Gastroesophageal sphincter (tissue), 4 donors: ENCODE measurements at regions not wholly inside any gene's neighbourhood (a gene's known extent, or its start where the extent isn't known, plus 50 kb on each side); places are given as distances from the start of the nearest gene placed in this dataset.
"Not testable (repeated sequence)": the region's sequence is repeated elsewhere in the genome, so short reads cannot be mapped to it uniquely, and the experiment has no call there.

Experiments used
- ATAC-seq: fragments of 150-250 bp; one replicate; pipeline ENCODE4 v1.9.1; 2016; ENCODE audit warnings: mild to moderate bottlenecking, moderate library complexity
- H3K27ac ChIP-seq, 4 donors: fragments of 200-600 bp; sonication (generic) in 3 of 4; 1 replicate in 3 of 4; 2 replicates in 1 of 4; pipeline ENCODE4 v1.5.1; 2016 to 2019
- H3K27me3 ChIP-seq: fragments of 200-600 bp; sonication (generic); one replicate; pipeline ENCODE4 v1.5.1; 2019
- H3K36me3 ChIP-seq, 2 donors: fragments of 200-600 bp; sonication (generic); one replicate each; pipeline ENCODE4 v1.5.1; 2019; ENCODE audit warnings: control low read depth in 1 of 2
- H3K4me1 ChIP-seq, 3 donors: fragments of 200-600 bp; sonication (generic); 1 replicate in 2 of 3; 2 replicates in 1 of 3; pipeline ENCODE4 v1.5.1; 2016 to 2019; ENCODE audit warnings: control low read depth in 2 of 3
- H3K4me3 ChIP-seq, 2 donors: fragments of 200-600 bp; sonication (generic); one replicate each; pipeline ENCODE4 v1.5.1; 2019; ENCODE audit warnings: mild to moderate bottlenecking in 1 of 2, moderate library complexity in 1 of 2
- H3K9me3 ChIP-seq, 3 donors: fragments of 200-600 bp; sonication (generic); one replicate each; pipeline ENCODE4 v1.5.1; 2017 to 2019; ENCODE audit warnings: control low read depth in 2 of 3
- EP300 ChIP-seq: sonication (generic); formaldehyde crosslinking; IDR thresholded peaks from one replicate; pipeline ENCODE4 v1.6.1; 2017; ENCODE audit warnings: antibody characterized with exemption, mild to moderate bottlenecking
- POLR2A ChIP-seq, 2 donors: fragments of 450-650 bp; IDR thresholded peaks; one replicate each; pipeline ENCODE4 v1.6.1; 2017; ENCODE audit warnings: antibody characterized with exemption in 2 of 2, mild to moderate bottlenecking in 2 of 2, moderate library complexity in 1 of 2
- POLR2AphosphoS5 ChIP-seq: sonication (generic); formaldehyde crosslinking; IDR thresholded peaks from one replicate; pipeline ENCODE4 v1.6.1; 2017; ENCODE audit warnings: antibody characterized with exemption
- WGBS, 2 donors: methylation state at CpG; one replicate each; pipeline ENCODE4 v1.1.5; 2018; ENCODE audit warnings: low coverage in 1 of 2; 5-methylcytosine and 5-hydroxymethylcytosine counted together
- TF ChIP-seq, protein P1 (sequence below), 4 experiments: fragments of 200-600 bp in 2 of 4; fragments of 450-650 bp in 2 of 4; sonication (generic) in 1 of 4; IDR thresholded peaks; one replicate each; pipeline ENCODE4 v1.5.1; 2017 to 2019; ENCODE audit warnings: antibody characterized with exemption in 4 of 4, mild to moderate bottlenecking in 2 of 4, moderate library complexity in 2 of 4

DNA sequence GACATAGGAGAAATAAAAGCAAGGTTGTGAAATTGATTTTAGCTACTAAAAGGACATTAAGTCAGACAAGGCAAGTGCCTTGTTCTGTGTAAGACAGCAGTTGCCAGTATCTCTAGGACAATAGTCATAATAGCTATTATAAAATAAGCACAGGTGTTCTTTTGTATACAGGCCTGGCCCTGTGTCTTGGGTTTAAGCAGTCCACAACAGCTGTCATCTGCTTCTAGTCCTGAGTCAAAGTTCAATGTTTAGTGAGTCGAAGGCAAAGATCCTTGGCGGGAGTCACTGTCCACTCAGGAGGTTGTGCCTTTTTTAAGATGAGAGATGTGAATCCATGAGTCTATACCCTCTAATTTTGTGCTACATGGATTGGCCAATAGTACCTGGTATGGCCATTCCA lies 79.5 kb downstream of the SC5D start:
- Histone ChIP-seq H3K9me3 (no peaks in the 10 kb centered on the region), H3K27me3 (no peaks in the 10 kb centered on the region), H3K27ac (no peak overlapping the region), H3K4me3 (no peak overlapping the region), H3K4me1 (no peaks in the 10 kb centered on the region), H3K36me3 (no peaks in the 10 kb centered on the region)
- TF ChIP-seq, protein P1, sequence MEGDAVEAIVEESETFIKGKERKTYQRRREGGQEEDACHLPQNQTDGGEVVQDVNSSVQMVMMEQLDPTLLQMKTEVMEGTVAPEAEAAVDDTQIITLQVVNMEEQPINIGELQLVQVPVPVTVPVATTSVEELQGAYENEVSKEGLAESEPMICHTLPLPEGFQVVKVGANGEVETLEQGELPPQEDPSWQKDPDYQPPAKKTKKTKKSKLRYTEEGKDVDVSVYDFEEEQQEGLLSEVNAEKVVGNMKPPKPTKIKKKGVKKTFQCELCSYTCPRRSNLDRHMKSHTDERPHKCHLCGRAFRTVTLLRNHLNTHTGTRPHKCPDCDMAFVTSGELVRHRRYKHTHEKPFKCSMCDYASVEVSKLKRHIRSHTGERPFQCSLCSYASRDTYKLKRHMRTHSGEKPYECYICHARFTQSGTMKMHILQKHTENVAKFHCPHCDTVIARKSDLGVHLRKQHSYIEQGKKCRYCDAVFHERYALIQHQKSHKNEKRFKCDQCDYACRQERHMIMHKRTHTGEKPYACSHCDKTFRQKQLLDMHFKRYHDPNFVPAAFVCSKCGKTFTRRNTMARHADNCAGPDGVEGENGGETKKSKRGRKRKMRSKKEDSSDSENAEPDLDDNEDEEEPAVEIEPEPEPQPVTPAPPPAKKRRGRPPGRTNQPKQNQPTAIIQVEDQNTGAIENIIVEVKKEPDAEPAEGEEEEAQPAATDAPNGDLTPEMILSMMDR (IDR thresholded peaks at IDR 0.05): no peak
- no peak for TF ChIP-seq POLR2AphosphoS5
- ATAC-seq: no peak
- 77 to 89% methylated on average over 2 of the region's 2 CpGs for WGBS, 2 donors

- TF ChIP-seq, protein P1 (IDR thresholded peaks at IDR 0.05): no peak
- TF ChIP-seq POLR2A (IDR thresholded peaks at IDR 0.05) (no peak), EP300 (no peak), POLR2AphosphoS5 (no peak)
- no peak overlapping the region for H3K27ac ChIP-seq
- H3K9me3 ChIP-seq: no peaks in the 10 kb centered on the region
- WGBS, 2 donors: 89 to 92% methylated on average over 3 of the region's 7 CpGs
- no peaks in the 10 kb centered on the region for H3K27me3 ChIP-seq
- H3K4me1 ChIP-seq: no peaks in the 10 kb centered on the region
- no peak for ATAC-seq
- H3K36me3 ChIP-seq: no peaks in the 10 kb centered on the region
- no peak overlapping the region for H3K4me3 ChIP-seq
These were observed 79.3 kb upstream of the SORL1 start for GRCh38 chr11:121372671-121373429.

DNA sequence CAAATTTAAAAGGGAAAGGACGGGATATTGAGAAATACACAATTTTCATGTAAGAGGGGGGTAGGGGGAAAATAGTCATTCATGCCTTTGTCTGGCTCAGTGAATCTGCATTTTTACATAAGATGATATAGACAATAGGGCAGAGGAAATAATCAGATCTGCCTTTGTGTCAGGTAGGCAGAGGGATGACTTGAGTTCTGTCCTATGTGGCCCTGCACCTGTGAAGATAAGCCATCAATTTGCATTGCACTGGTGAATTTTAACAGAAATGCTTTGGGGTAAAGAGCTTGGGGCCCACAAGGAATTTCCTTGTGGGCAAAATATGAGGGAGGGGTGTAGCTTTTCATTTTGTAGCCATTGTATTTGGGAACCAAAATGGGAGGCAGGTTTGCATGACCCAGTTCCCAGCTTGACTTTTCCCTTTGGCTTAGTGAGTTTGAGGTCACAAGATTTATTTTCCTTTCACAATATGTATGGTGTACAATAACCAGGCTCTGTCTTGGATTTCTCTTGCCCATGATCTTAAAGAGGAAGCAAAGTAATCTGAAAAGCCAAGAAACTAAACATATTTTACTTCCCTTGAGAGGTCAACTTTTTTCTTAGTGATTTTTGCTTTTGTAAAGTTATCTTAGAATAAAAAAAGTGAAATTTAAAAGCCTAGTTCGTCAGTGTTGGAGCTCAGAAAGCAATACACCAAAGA lies 77.7 kb upstream of the SORL1 start:
- Histone ChIP-seq H3K9me3 (no peaks in the 10 kb centered on the region), H3K4me3 (no peak overlapping the region), H3K27me3 (no peaks in the 10 kb centered on the region), H3K36me3 (no peaks in the 10 kb centered on the region), H3K4me1 (no peaks in the 10 kb centered on the region), H3K27ac (no peak overlapping the region)
- 42 to 63% methylated on average over 2 of the region's 2 CpGs for WGBS, 2 donors
- no peak for ATAC-seq
- no peak for TF ChIP-seq POLR2A (IDR thresholded peaks at IDR 0.05)
- TF ChIP-seq EP300: no peak
- no peak for TF ChIP-seq POLR2AphosphoS5
- TF ChIP-seq, protein P1 (IDR thresholded peaks at IDR 0.05): no peak

DNA sequence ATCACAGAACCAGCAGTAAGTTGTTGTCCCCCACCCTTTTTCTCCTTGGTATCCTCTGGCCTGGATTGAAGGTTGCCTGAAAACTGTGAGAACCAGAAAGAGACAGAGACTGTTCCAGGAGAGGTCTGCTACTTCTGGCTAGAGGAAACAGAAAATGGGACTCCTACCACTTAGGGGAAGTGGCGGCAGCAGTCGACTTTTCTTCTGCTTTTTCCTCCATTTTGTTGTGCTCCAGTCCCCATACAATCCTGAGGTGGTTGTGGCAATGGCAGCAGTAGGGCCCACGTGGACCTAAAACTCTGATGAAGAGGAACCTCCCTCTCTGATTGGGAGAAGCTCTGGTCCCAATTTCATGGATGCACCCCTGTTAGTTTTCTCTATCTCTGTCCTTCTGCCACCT lies 76.0 kb upstream of the SORL1 start:
- Histone ChIP-seq H3K4me1 (no peaks in the 10 kb centered on the region), H3K36me3 (no peaks in the 10 kb centered on the region), H3K27me3 (no peaks in the 10 kb centered on the region), H3K27ac (no peak overlapping the region), H3K9me3 (no peaks in the 10 kb centered on the region), H3K4me3 (no peak overlapping the region)
- 84 to 89% methylated on average over 3 of the region's 3 CpGs for WGBS, 2 donors
- TF ChIP-seq POLR2A (IDR thresholded peaks at IDR 0.05): no peak
- TF ChIP-seq, protein P1 (IDR thresholded peaks at IDR 0.05): no peak
- no peak for TF ChIP-seq EP300
- TF ChIP-seq POLR2AphosphoS5: no peak
- ATAC-seq: no peak

DNA sequence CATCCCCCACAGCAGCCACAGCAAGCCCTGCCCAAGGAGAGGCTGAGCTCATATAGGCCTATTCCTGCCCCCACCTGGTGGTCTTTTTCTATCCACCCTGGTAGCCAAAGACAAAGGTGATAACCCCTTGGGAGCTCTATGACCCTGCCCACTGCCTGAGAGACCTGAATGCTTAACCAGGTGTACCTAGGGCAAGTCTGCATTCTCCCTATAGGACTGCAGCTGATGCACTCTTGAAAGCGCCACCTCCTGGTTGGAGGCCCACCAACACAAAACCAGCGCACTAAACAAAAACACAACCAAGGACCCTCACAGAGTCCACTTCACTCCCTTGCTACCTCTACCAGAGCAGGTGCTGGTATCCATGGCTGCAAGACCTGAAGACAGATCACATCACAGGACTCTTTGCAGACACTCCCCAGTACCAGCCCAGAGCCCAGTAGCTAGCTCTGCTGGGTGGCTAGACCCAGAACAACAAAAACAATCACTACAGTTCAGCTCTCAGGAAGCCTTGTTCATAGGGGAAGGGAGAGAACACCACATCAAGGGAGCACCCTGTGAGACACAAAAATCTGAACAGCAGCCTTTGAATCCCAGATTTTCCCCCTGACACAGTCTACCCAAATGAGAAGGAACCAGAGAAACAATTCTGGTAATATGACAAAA lies 72.8 kb upstream of the SORL1 start:
- H3K36me3 ChIP-seq, H3K27me3 ChIP-seq: not testable (repeated sequence)
- WGBS, 2 donors: 100% methylated on average over 1 of the region's 2 CpGs; no CpG with 5 or more reads in 1 of the 2 donors

More for the DNA sequence above, 72.8 kb upstream of the SORL1 start:
- H3K4me1 ChIP-seq: peaks cover 0 to 14% (median 0%) of the 10 kb centered on the region in 3 donors
- H3K9me3 ChIP-seq, H3K4me3 ChIP-seq, ATAC-seq, H3K27ac ChIP-seq: not testable (repeated sequence)
